Inflammatory macrophage treated with lipopolysaccharide for 4 hours (primary cell): ENCODE measurements at regions not wholly inside any gene's neighbourhood (a gene's known extent, or its start where the extent isn't known, plus 50 kb on each side); places are given as distances from the start of the nearest gene placed in this dataset.

Experiments used
- DNase-seq: peaks from one replicate; pipeline ENCODE4 v3.0.0-alpha.2; 2020

GRCh38 chr10:2128991-2129390 is 391.7 kb upstream of the ADARB2 start:
- DNase-seq, result no peak

- DNase-seq, result no peak
These were observed 386.8 kb upstream of the ADARB2 start for GRCh38 chr10:2124135-2124534.

DNA sequence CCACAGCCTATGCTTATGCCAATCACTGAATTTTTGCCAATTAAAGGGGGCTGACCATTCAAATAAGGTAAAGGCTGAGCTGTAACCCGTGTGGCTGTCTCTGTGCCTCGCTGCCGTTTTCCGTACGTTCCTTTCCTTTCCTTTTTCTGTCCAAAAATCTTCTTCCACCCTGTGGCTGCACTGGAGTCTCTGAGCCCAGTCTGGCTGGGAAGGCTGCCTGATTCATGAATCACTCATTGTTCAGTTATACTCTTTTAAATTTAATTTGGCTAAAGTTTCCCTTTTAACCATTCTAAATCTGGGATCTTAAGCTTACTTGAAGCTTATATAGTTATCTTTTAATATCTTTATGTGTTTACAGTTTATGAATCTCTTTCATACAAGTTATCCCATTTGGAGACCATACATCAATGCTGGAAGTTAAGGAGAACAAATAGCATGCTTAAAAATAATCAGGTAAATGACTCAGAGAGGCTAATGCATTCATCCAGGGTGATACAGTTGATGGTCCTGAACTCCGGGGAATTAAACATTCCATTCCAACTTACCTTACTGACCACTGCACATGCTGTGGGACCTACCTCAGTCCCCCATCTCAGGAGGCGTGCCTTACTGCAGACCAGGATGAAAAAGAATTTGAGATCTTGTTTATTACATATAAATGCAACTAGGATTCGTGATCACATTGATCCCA is 385.3 kb upstream of the ADARB2 start:
- DNase-seq, result no peak

DNA sequence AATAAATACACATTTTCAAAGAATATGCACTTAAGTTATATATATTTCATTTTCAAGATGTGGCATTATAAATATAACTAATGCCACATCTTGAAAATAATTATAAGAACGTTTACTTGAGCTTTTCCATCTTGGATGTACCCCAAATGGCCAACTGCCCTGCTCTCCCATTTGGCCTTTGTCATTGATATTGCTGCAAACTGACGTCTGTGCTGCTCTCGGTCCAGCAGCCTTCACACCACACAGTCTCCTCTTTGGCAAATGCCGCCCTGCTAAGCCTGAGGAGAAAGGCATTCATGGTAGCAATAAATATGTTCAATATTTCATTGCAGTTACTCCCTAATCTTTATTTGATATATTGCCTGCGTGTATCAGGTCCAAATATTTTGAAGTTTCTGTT is 384.6 kb upstream of the ADARB2 start:
- no peak for DNase-seq

DNA sequence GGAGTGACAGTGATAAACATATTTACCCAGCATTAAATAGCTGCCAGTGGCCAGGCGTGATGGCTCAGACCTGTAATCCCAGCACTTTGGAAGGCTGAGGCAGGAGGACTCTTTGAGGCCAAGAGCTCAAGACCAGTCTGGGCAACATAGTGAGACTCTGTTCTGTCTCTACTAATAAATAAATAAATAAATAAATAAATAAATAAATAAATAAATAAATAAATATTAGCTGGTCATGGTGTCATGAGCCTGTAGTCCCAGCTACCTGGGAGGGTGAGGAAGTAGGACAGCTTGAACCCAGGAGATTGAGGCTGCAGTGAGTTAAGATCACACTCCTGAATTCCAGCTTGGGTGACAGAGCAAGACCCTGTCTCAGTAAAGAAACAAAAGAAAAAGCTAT is 384.0 kb upstream of the ADARB2 start:
- no peak for DNase-seq

DNA sequence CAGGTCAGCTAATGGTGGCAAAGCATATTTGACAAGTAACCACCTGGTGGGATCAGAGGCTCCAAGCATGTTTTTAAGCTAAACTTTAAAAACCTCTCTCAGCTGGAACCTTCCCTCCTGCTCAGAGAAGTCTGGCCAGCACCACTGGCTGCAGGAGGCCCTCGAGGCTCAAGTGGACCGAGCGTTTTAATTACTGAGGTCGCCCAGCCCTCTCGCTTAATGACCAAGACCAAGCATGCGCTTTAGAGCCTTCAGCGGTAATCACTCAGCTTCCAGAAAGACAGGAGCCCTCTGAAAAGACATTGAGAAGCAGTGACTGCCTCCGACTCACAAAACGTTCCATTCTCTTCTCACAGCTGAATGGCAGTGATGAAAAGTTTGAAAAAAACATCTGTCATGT is 383.4 kb upstream of the ADARB2 start:
- DNase-seq, result no peak

DNA sequence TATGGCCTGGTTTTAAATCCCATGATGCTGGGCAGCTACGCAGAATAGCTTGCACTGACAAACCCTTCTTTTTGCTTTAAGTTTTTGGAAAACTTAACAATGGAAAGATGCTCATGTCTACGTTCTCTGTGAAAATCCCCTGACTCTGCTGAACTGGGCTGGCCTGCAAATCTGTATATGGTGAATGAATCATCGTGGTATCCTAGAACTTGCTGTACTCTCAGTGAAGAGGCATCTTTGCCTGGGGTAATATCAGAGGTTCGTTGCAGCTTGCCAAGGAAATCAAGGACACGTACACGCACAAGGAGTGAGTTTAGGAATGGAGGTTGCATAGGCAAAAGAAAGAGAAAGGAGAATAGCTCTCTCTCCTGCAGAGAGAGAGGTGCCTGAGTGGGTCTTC is 382.0 kb upstream of the ADARB2 start:
- DNase-seq, result no peak

DNA sequence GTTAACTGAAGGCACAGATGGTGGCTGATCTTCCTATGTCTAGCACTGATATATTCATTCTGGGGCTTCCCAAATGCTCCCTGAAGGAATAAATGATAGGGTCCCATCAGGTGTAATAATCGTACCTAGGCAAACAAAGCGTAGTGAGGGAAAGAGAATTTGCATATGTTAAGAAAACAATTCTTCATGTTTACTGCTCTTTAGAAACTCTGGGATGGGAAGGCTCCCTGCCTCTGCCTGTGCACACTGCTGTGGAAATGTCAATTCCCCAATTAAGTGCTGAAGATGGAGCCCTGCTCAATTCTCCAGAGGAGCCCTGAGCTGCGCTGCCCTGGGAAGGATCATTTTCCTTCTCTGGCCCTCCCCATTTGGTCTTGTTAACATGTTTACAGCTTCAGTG is 380.9 kb upstream of the ADARB2 start:
- DNase-seq, result no peak

DNA sequence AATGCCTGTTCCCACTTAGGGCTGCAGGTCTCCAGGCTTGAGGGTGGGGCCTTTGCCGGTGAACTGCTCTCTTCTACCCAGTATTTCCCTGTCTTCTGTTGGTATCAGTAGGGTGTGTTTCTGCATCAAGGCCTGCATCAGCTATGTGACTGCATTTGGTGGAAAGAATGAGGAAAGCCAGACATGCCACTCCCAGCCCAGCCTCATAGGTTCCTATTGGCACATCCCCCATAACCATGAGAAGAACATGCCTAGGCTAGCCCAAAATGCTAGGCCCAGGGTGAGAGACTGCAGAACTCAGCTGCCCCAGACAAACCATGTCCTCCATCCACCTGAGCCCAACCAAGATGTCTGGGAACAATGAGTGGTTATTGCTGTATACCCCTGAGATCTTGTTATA is 380.3 kb upstream of the ADARB2 start:
- no peak for DNase-seq

GRCh38 chr10:2111965-2112364 is 374.6 kb upstream of the ADARB2 start:
- DNase-seq, result no peak

GRCh38 chr10:2108496-2108895 is 371.2 kb upstream of the ADARB2 start:
- no peak for DNase-seq

GRCh38 chr10:2106641-2107040 is 369.3 kb upstream of the ADARB2 start:
- no peak for DNase-seq

GRCh38 chr10:2099321-2099720 is 362.0 kb upstream of the ADARB2 start:
- DNase-seq, result no peak

GRCh38 chr10:2097937-2098336 is 360.6 kb upstream of the ADARB2 start:
- DNase-seq, result no peak

DNA sequence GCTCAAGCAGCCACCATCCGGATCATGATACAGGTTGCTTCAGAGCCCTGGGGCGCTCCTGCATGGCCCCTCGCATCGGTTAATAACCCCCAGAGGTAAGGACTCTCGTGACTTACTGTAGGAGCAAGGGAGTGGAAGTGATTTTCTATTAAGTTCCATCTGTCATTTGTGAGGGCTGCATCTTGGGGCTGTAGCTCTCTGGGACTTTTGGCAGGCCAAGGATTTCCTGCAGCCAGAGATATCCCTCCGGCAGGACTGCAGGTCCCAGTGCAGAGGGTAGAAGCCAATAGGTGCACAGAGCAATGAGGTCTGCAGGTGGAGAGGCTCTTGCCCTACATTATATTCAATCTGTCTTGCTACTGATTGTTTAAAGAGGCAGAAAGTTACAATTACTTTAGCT is 356.8 kb upstream of the ADARB2 start:
- DNase-seq, result no peak

DNA sequence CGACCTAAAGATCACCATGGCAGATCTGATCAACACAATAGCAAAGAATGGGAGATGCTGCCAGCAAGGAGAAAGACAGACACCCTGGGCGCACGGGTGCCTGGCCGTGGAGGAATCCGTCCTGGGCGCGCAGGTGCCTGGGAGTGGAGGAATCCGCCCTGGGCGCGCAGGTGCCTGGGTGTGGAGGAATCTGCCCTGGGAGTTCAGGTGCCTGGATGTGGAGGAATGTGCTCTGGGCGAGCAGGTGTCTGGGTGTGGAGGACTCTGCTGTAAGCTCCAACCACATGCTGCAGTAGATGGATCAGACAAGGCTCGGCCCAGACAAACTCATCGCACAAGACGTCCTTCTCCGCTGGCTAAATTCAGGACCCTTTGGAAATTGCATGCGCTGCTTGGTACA is 346.3 kb upstream of the ADARB2 start:
- no peak for DNase-seq

DNA sequence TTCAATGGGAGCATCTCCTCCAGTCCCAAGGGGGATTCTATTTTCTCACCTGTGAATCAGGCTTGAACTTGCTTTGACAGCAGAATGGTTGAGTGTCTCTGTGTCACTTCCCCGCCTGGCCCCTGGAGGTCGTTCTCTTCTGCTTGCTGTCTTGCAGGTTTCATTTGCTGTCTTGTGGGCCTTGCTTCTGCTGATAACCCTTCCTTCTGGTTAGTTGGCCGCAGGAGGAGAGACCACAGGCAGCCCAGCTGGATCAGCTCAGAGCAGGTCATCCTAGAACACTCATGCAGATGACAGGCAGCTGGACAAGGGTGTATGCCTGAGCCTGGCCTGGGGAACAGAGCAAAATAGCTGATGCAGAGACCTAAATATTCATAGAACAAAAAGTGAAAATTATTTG is 344.2 kb upstream of the ADARB2 start:
- no peak for DNase-seq

DNA sequence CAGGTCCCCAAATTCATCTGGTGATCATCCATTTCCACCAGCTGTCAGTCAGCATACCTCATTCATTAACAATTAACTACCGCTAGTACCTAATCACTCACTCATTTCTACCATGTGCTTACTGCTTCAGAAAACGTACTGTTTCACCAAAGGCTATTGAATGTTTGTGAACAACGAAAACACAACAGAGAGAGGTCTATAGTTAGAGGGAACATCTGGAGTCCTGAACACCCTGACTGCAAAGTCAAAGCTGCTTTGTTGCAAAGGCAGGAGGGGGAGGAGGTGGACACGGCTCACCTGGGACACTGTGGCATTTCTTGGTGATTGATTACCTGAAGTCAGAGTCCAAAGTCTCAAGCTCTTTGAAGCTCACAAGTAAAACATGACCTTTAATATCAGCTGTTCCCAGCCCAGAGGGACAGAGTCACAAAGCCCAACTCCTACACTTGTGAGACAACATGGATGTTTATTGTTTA is 342.3 kb upstream of the ADARB2 start:
- no peak for DNase-seq

GRCh38 chr10:2077231-2077630 is 339.9 kb upstream of the ADARB2 start:
- no peak for DNase-seq

DNA sequence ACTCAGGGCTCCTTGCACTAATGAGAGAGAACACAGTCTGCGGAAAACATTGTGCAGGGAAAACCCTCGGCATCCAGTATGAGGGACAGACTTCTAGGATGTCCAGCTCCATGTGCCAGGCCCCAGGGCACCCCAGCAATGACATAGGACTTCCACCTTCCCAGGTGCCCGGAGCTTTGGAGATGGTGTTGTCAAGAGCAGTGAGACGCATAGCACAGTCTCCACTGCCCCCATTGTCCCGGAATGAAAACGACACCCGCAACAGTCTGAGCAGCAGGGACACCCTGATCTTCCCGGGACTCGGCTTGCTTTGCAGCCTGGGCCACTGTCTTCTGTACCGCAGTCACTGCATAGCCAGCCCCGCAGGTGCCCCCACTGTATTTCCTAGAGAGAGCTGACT is 339.2 kb upstream of the ADARB2 start:
- no peak for DNase-seq

DNA sequence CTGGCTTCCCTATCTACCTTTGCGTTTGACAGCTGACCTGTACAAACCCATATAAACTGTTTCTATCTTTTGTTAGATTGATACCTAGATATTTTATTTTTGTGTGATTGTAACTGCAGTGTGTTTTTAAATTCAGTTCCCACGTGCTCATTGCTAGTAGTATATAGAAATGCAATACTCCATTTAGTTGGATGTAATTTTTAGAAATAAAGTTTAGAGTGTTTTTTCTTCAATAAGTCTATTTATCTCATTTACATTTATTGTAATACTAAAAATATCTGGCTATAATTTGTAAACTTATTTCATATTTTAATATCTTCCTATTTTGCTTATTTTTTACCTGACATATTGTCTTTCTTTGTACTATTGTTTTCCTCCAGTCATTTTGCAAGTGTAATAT is 329.7 kb upstream of the ADARB2 start:
- no peak for DNase-seq

DNA sequence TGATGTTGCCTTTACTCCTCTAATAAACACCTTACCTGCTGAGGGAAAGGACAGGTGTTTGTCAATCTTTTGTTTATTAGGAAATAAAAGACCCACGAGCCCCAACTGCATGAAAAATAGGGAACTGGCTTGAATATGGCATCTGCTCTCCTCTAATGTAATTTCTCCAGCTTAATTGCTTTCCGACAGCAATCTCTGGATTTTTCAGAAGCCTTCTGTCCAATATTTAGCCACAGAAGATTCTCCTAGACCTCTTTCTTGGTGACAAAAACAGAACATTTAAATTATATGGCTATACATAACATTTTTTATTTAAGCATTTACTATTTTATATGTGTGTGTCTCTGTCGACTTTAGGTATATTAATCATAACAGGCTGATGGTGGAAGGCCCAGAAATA is 317.4 kb upstream of the ADARB2 start:
- no peak for DNase-seq

- no peak for DNase-seq
These were observed 316.5 kb upstream of the ADARB2 start for GRCh38 chr10:2053805-2054204.

- no peak for DNase-seq
These were observed 313.8 kb upstream of the ADARB2 start for GRCh38 chr10:2051108-2051507.

DNA sequence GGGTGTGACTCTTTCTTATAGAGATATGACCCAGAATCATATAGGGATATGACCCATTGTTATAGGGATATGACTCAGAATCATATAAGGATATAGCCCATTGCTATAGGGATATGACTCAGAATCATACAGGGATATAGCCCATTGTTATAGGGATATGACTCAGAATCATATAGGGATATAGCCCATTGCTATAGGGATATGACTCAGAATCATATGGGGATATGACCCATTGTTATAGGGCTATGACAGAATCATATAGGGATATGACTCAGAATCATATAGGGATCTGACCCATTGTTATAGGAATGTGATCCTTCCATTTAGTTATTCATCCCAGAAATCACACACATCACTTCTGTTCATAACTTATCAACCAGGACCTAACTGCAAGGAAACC is 312.2 kb upstream of the ADARB2 start:
- DNase-seq, result peak; percentile 5
